NT2/D1 (cell line): ENCODE measurements at regions not wholly inside any gene's neighbourhood (a gene's known extent, or its start where the extent isn't known, plus 50 kb on each side); places are given as distances from the start of the nearest gene placed in this dataset.

Source experiments
- DNase-seq: peaks from one replicate; pipeline ENCODE4 v3.0.0-alpha.2; 2011; ENCODE audit warnings: low read depth, low spot score
- H3K27me3 ChIP-seq: 2 replicates; pipeline ENCODE4 v1.6.0; 2011; ENCODE audit warnings: mild to moderate bottlenecking; ENCODE audit not compliant: insufficient read length, insufficient read depth
- H3K36me3 ChIP-seq: 2 replicates; pipeline ENCODE4 v1.6.1; 2011; ENCODE audit warnings: mild to moderate bottlenecking, low read length, mixed read lengths; ENCODE audit not compliant: insufficient read depth, insufficient read length
- H3K4me1 ChIP-seq: 2 replicates; pipeline ENCODE4 v1.5.1; 2011; ENCODE audit not compliant: insufficient read depth, insufficient read length
- H3K4me3 ChIP-seq: 2 replicates; pipeline ENCODE4 v1.5.1; 2011; ENCODE audit warnings: low read depth; ENCODE audit not compliant: insufficient read length
- H3K9ac ChIP-seq: 2 replicates; pipeline ENCODE4 v1.6.0; 2011; ENCODE audit warnings: low read depth; ENCODE audit not compliant: insufficient read length
- H3K9me3 ChIP-seq: 2 replicates; pipeline ENCODE4 v1.5.1; 2011; ENCODE audit warnings: mild to moderate bottlenecking, low read length; ENCODE audit not compliant: insufficient read depth
- SUZ12 ChIP-seq: IDR thresholded peaks from 2 replicates; pipeline ENCODE4 v1.6.1; 2011; ENCODE audit not compliant: insufficient read length, insufficient read depth; ENCODE audit errors: extremely low read depth
- YY1 ChIP-seq: IDR thresholded peaks from 2 replicates; pipeline ENCODE4 v1.6.1; 2011; ENCODE audit not compliant: insufficient read length, insufficient read depth
- ZNF274 ChIP-seq: IDR thresholded peaks from 2 replicates; pipeline ENCODE4 v1.6.1; 2011; ENCODE audit warnings: mild to moderate bottlenecking, low read depth, low read length

GRCh38 chr1:87728169-87728568, 399.5 kb downstream of the LMO4 start:
- Histone ChIP-seq H3K27me3 (no peaks in the 10 kb centered on the region), H3K9ac (no peak overlapping the region), H3K36me3 (no peaks in the 10 kb centered on the region), H3K9me3 (no peaks in the 10 kb centered on the region), H3K4me1 (no peaks in the 10 kb centered on the region), H3K4me3 (no peak overlapping the region)
- DNase-seq, result no peak
- no peak for TF ChIP-seq SUZ12
- TF ChIP-seq ZNF274, result no peak
- TF ChIP-seq YY1, result no peak

- Histone ChIP-seq H3K4me3 (no peak overlapping the region), H3K36me3 (no peaks in the 10 kb centered on the region), H3K9me3 (no peaks in the 10 kb centered on the region), H3K9ac (no peak overlapping the region), H3K27me3 (no peaks in the 10 kb centered on the region), H3K4me1 (no peaks in the 10 kb centered on the region)
- DNase-seq, result no peak
- TF ChIP-seq SUZ12 (no peak), ZNF274 (no peak), YY1 (no peak)
These were observed 401.9 kb downstream of the LMO4 start for GRCh38 chr1:87730274-87731216.

GRCh38 chr1:87733386-87733785, 404.7 kb downstream of the LMO4 start:
- Histone ChIP-seq H3K4me1 (no peaks in the 10 kb centered on the region), H3K4me3 (no peak overlapping the region), H3K9ac (no peak overlapping the region), H3K36me3 (no peaks in the 10 kb centered on the region), H3K27me3 (no peaks in the 10 kb centered on the region), H3K9me3 (no peaks in the 10 kb centered on the region)
- DNase-seq, result no peak
- TF ChIP-seq YY1 (no peak), SUZ12 (no peak), ZNF274 (no peak)

DNA sequence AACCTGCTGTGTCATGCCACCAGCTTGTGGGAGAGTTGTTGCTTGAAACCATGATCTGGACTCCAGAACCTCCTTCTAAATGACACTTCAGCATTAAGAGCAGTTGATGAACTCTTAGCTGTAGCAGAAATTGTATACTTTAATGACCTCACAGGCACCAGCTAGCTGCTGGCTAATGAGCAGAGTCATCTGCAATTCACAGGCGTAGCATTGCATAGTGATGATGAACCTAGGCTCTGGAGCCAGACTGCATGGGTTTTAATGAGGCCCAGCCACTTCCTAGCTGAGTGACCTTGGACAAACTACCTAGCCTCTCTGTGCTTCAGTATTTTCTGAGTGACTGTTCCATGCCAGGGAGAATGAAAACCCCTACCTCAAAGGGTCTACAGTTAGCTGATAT, 407.1 kb downstream of the LMO4 start:
- Histone ChIP-seq H3K27me3 (no peaks in the 10 kb centered on the region), H3K4me3 (no peak overlapping the region), H3K9me3 (no peaks in the 10 kb centered on the region), H3K9ac (no peak overlapping the region), H3K36me3 (no peaks in the 10 kb centered on the region), H3K4me1 (no peaks in the 10 kb centered on the region)
- TF ChIP-seq YY1 (no peak), SUZ12 (no peak), ZNF274 (no peak)
- no peak for DNase-seq

- H3K9me3 ChIP-seq, result no peaks in the 10 kb centered on the region
- H3K4me1 ChIP-seq, result no peaks in the 10 kb centered on the region
- no peak for DNase-seq
- no peak overlapping the region for H3K9ac ChIP-seq
- TF ChIP-seq ZNF274 (no peak), YY1 (no peak), SUZ12 (no peak)
- H3K36me3 ChIP-seq, result no peaks in the 10 kb centered on the region
- H3K27me3 ChIP-seq, result no peaks in the 10 kb centered on the region
- no peak overlapping the region for H3K4me3 ChIP-seq
These were observed 410.5 kb downstream of the LMO4 start for GRCh38 chr1:87739141-87739540.

- Histone ChIP-seq H3K9ac (no peak overlapping the region), H3K36me3 (no peaks in the 10 kb centered on the region), H3K4me3 (no peak overlapping the region), H3K4me1 (no peaks in the 10 kb centered on the region), H3K9me3 (no peaks in the 10 kb centered on the region), H3K27me3 (no peaks in the 10 kb centered on the region)
- TF ChIP-seq ZNF274 (no peak), YY1 (no peak), SUZ12 (no peak)
- DNase-seq, result no peak
These were observed 411.0 kb downstream of the LMO4 start for GRCh38 chr1:87739704-87740103.

- Histone ChIP-seq H3K4me1 (no peaks in the 10 kb centered on the region), H3K9me3 (no peaks in the 10 kb centered on the region), H3K9ac (no peak overlapping the region), H3K36me3 (no peaks in the 10 kb centered on the region), H3K27me3 (no peaks in the 10 kb centered on the region), H3K4me3 (no peak overlapping the region)
- TF ChIP-seq YY1 (no peak), ZNF274 (no peak), SUZ12 (no peak)
- no peak for DNase-seq
These were observed 414.6 kb downstream of the LMO4 start for GRCh38 chr1:87743256-87743655.
